GM18511 (cell line): ENCODE measurements at regions not wholly inside any gene's neighbourhood (a gene's known extent, or its start where the extent isn't known, plus 50 kb on each side); places are given as distances from the start of the nearest gene placed in this dataset.

Experiments used
- ATAC-seq: cut with Tn5 transposase; IDR thresholded peaks from one replicate; pipeline ENCODE4 v1.9.1; 2021; ENCODE audit warnings: mild to moderate bottlenecking, moderate library complexity; ENCODE audit not compliant: unreplicated experiment

GRCh38 chr4:116453127-116453526 is 632.2 kb downstream of the TRAM1L1 start:
- ATAC-seq, result no peak

DNA sequence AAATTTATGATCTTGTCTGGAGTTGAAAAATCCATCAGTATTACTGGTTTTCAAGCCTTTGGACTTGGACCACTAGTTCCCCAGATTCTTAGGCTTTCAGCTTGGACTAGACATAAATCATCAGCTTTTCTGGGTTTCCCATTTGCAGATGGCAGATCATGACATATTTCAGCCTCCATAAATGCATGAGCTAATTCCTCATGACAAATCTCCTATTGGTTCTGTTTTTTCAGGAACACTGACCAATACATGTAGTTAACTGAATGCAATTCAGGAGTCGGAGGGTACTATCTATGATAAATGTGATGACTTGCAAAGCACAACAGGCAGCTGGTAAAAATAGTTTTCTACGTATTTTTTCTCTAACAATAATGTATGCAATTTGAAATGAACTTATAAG is 635.6 kb downstream of the TRAM1L1 start:
- no peak for ATAC-seq

DNA sequence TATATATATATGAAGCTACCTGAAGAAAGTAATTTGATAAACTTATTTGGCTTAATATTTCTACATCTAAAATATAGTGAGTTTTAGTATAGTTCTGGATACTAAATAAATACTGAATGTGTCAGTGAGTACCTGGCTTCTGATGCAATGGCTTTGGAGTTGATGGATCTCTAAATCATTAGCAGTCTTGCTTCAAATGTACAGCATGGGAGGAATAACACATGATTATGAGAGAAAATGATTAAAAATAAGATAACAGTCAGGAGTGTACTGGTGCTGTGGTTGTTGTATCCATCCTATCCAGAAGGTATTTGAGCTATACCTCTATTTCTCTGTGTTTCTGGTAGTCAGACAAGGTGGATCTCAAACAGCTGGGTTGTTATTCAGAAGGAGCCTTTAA is 641.3 kb downstream of the TRAM1L1 start:
- ATAC-seq, result no peak

- ATAC-seq, result no peak
These were observed 646.2 kb downstream of the TRAM1L1 start for GRCh38 chr4:116438981-116439729.

- no peak for ATAC-seq
These were observed 647.0 kb downstream of the TRAM1L1 start for GRCh38 chr4:116438417-116438816.

- ATAC-seq, result no peak
These were observed 657.7 kb downstream of the TRAM1L1 start for GRCh38 chr4:116427666-116428065.

GRCh38 chr4:116413222-116413621 is 672.2 kb downstream of the TRAM1L1 start:
- no peak for ATAC-seq

DNA sequence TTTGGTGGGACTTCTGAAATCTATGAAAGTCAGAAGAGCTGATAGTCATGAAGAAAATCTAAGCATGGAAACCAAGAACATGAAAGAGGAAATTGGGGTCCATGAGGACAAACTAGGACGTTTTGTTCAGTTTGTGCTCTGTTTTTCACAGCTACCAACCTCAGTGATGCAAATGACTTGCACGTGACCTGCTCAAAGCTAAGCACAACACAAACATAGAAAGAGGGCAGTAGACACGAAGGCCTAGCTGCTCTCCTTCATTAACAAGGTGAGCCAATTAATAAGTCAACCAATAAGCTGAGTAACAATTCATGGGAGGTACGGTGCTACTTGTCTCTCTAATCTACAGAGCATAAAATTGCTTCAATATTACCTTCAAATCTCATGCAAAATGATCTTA is 684.1 kb downstream of the TRAM1L1 start:
- ATAC-seq, result no peak

GRCh38 chr4:116400480-116400879 is 684.9 kb downstream of the TRAM1L1 start:
- ATAC-seq, result no peak

DNA sequence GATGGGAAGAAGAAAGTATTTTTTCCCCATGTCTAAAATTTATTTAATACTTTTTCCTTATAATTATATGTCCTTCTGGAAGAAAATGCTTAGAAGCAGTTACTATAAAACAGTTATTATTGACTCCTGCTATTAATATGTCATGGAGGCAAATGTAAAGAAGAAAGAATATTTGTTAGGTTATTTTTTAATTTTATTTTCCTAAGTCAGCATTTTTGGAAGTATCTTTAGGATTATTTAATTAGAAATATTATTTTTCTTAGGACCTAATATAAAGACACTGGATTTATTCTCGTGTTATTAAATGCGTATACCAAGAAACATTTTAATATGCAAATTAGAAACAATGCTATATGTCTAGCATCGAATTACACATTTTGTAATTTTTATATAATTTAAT is 687.7 kb downstream of the TRAM1L1 start:
- no peak for ATAC-seq

DNA sequence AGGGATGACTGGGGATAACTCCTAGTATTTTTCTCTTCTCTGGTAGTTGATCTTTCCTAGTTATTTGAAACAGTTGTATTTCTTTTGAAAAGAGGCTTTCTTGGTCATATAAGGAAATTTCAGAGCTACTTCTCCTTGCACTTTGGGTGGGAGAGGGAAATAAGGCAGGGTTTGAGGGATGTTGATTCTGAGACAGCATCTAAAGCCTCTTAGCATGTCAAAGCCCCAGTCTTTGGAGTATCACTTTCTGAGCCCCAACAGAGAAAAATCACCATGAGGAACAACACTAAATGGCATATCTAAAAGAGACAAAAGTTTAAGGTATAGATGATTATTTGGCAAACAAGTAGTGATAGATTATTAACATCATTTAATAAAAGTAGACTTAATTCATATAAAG is 688.1 kb downstream of the TRAM1L1 start:
- ATAC-seq, result no peak

- ATAC-seq, result no peak
These were observed 690.0 kb downstream of the TRAM1L1 start for GRCh38 chr4:116395408-116395807.

- ATAC-seq, result peak; percentile 47
These were observed 694.4 kb downstream of the TRAM1L1 start for GRCh38 chr4:116391020-116391419.

DNA sequence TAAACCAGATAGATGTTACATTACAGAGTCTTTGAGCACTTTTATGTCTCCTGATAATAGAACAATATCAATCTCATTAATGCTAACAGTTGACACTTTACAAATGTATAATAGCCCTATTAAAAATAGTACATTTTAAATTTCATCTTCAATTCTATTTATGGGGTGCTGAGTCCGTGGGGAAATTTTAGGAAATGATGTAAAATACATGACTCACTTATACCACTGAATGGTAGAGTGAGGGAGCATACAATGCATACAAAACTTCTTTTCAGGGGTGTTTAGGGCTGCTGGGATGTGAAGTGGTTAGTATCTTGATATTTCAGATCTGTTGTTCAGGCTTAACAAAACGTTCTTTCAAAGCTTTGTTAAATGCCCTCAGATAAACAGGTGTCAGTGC is 696.2 kb downstream of the TRAM1L1 start:
- ATAC-seq, result no peak

GRCh38 chr4:116387937-116388474 is 697.4 kb downstream of the TRAM1L1 start:
- no peak for ATAC-seq

GRCh38 chr4:116386856-116387255 is 698.5 kb downstream of the TRAM1L1 start:
- no peak for ATAC-seq

DNA sequence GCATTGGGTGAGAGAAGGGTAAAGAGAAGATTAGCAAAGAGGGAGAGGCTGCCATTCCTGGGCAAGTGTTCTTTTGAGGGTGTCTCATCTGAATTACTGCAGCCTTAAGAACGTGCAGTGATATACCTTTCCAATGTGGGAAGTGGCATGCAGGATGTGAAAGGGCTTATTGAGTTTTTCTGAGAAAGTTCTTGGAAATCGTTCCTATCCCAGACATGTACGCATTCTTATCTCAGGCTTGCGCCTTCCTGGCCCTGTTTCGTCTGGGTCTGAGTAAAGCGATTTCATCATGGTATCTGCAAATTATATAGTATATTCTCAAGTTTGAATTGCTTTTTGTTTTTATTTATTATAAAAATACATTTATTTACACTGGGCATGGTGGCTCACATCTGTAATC is 699.8 kb downstream of the TRAM1L1 start:
- ATAC-seq, result no peak

GRCh38 chr4:116374815-116375214 is 710.6 kb downstream of the TRAM1L1 start:
- ATAC-seq, result peak; percentile 70

- no peak for ATAC-seq
These were observed 722.8 kb downstream of the TRAM1L1 start for GRCh38 chr4:116362583-116362982.

- ATAC-seq, result no peak
These were observed 723.6 kb downstream of the TRAM1L1 start for GRCh38 chr4:116361790-116362189.

GRCh38 chr4:116358633-116359222 is 726.6 kb downstream of the TRAM1L1 start:
- peak; percentile 100 for ATAC-seq

GRCh38 chr4:116357758-116358157 is 727.6 kb downstream of the TRAM1L1 start:
- no peak for ATAC-seq
